GM12892 (cell line): ENCODE measurements at regions not wholly inside any gene's neighbourhood (a gene's known extent, or its start where the extent isn't known, plus 50 kb on each side); places are given as distances from the start of the nearest gene placed in this dataset.

Experiments
- DNase-seq: peaks from one replicate; pipeline ENCODE4 v3.0.0; 2011; ENCODE audit not compliant: insufficient read length
- FAIRE-seq: peaks from 2 replicates; lab custom pipeline; 2011; peaks lifted over from hg19 to GRCh38; lab: Jason Lieb, UNC
- POLR2A ChIP-seq: IDR thresholded peaks from 2 replicates; pipeline ENCODE4 v1.6.1; 2011; ENCODE audit warnings: low read depth, low read length, control low read depth
- POLR2AphosphoS5 ChIP-seq: IDR thresholded peaks from 2 replicates; pipeline ENCODE4 v1.6.1; 2011; ENCODE audit warnings: low read depth, low read length, control low read depth
- TAF1 ChIP-seq: IDR thresholded peaks from 2 replicates; pipeline ENCODE4 v1.6.1; 2011; ENCODE audit warnings: low read depth, mild to moderate bottlenecking, control low read depth, low read length, borderline replicate concordance

GRCh38 chr17:72433797-72434196, 313.0 kb downstream of the SOX9 start:
- FAIRE-seq (no peak), DNase-seq (no peak)
- no peak for TF ChIP-seq TAF1
- no peak for TF ChIP-seq POLR2A
- TF ChIP-seq POLR2AphosphoS5: no peak

GRCh38 chr17:72434581-72434980, 313.8 kb downstream of the SOX9 start:
- FAIRE-seq (no peak), DNase-seq (no peak)
- TF ChIP-seq TAF1 (no peak), POLR2A (no peak), POLR2AphosphoS5 (no peak)

GRCh38 chr17:72434991-72435618, 314.3 kb downstream of the SOX9 start:
- TF ChIP-seq TAF1 (no peak), POLR2AphosphoS5 (no peak), POLR2A (no peak)
- no peak for DNase-seq
- no peak for FAIRE-seq

GRCh38 chr17:72438783-72439182, 318.0 kb downstream of the SOX9 start:
- no peak for DNase-seq
- no peak for FAIRE-seq
- no peak for TF ChIP-seq POLR2AphosphoS5
- TF ChIP-seq TAF1: no peak
- no peak for TF ChIP-seq POLR2A

GRCh38 chr17:72439893-72440502, 319.2 kb downstream of the SOX9 start:
- DNase-seq (no peak), FAIRE-seq (no peak)
- TF ChIP-seq TAF1: no peak
- TF ChIP-seq POLR2AphosphoS5: no peak
- TF ChIP-seq POLR2A: no peak

GRCh38 chr17:72440961-72441360, 320.1 kb downstream of the SOX9 start:
- DNase-seq (no peak), FAIRE-seq (no peak)
- TF ChIP-seq POLR2AphosphoS5: no peak
- TF ChIP-seq TAF1: no peak
- TF ChIP-seq POLR2A: no peak

- DNase-seq (no peak), FAIRE-seq (no peak)
- TF ChIP-seq TAF1 (no peak), POLR2A (no peak), POLR2AphosphoS5 (no peak)
These were observed 321.1 kb downstream of the SOX9 start for GRCh38 chr17:72441909-72442308.

GRCh38 chr17:72444517-72445054, 323.8 kb downstream of the SOX9 start:
- DNase-seq (no peak), FAIRE-seq (no peak)
- TF ChIP-seq TAF1: no peak
- no peak for TF ChIP-seq POLR2AphosphoS5
- no peak for TF ChIP-seq POLR2A

GRCh38 chr17:72445055-72445991, 324.5 kb downstream of the SOX9 start:
- FAIRE-seq: no peak
- TF ChIP-seq POLR2AphosphoS5 (no peak), POLR2A (no peak), TAF1 (no peak)
- no peak for DNase-seq

- FAIRE-seq (no peak), DNase-seq (no peak)
- TF ChIP-seq POLR2A: no peak
These were observed 325.3 kb downstream of the SOX9 start for GRCh38 chr17:72446118-72446517.

GRCh38 chr17:72446525-72447250, 325.9 kb downstream of the SOX9 start:
- FAIRE-seq: peak; percentile 42
- no peak for DNase-seq
- no peak for TF ChIP-seq POLR2A
- no peak for TF ChIP-seq POLR2AphosphoS5
- no peak for TF ChIP-seq TAF1
